Glomerular visceral epithelial cell (primary cell): ENCODE measurements at regions not wholly inside any gene's neighbourhood (a gene's known extent, or its start where the extent isn't known, plus 50 kb on each side); places are given as distances from the start of the nearest gene placed in this dataset.

Experiments used
- DNase-seq: peaks from one replicate; pipeline ENCODE4 v3.0.0-alpha.2; 2016; ENCODE audit errors: extremely low spot score

DNA sequence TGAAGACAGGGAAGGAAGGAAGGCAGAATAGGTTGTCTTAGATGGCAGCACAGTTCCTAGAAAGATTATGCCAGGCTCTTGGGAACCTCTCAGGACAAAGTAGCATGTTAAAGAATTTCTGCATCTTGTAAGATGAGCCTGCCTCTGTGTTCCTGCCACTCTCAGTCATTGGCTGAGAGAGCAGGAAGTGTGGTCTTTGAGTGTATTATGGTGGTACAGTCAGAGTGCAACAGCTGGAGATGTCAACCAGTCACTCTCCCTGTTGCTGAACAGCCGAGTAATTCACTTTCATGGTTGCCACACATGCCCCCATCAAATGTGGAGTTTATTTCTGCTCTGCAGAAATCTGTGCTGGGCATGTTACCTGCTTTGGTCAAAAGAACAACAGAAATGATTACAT is 659.6 kb upstream of the RIOK2 start:
- no peak for DNase-seq

DNA sequence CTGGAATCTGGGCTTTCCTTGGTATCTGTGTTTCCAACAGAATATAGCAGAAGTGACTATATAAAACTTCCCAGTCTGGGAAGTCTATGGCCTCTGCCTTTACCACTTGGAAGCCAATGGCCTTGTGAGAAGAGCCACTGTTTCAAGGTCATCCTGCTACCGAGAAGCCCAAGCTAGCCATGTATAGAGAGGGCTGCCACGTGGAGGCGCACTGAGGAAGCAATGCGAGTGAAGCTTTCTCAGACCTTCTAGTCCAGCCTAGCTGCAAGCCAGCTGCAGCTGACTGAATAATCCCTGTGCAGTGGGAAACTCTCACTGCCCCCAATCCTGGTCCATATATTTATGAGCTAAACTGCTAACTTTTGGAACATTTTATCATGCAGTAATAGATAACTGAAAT is 661.8 kb upstream of the RIOK2 start:
- no peak for DNase-seq

GRCh38 chr5:97846643-97847042 is 663.6 kb upstream of the RIOK2 start:
- no peak for DNase-seq

DNA sequence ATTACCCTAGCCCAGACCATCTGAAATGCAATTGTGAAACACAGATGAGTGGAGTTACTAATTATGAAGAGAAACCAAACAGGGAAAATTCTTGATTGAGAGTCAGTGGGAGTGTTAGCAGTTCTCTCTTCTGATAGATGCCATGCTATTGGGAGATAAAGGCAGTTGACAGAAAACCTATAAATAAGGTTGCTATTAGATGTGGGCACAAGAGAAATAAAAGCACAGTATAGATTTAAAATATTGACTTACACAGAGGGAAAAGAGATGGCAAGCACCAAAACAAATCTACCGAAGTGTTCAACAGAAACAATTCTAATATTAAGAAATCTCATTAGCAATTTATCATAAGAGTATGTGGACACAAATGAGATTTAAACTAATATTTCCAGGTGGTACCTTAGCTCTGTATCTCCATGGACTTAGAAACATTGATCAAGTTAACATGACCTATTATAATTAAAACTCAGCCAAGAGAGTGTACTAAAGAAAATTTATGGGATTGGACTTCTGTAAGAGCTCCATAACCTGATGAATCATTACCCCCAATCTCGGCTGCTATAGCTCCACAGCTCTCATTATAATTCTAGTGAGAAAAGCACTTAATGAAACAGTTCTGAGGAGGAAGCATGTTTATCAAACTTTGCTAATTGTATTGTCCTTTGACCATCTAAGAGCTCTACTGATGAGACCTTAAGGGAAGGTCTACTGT is 665.0 kb upstream of the RIOK2 start:
- DNase-seq = no peak

- no peak for DNase-seq
Measured at GRCh38 chr5:97851036-97851435, 668.0 kb upstream of the RIOK2 start.

DNA sequence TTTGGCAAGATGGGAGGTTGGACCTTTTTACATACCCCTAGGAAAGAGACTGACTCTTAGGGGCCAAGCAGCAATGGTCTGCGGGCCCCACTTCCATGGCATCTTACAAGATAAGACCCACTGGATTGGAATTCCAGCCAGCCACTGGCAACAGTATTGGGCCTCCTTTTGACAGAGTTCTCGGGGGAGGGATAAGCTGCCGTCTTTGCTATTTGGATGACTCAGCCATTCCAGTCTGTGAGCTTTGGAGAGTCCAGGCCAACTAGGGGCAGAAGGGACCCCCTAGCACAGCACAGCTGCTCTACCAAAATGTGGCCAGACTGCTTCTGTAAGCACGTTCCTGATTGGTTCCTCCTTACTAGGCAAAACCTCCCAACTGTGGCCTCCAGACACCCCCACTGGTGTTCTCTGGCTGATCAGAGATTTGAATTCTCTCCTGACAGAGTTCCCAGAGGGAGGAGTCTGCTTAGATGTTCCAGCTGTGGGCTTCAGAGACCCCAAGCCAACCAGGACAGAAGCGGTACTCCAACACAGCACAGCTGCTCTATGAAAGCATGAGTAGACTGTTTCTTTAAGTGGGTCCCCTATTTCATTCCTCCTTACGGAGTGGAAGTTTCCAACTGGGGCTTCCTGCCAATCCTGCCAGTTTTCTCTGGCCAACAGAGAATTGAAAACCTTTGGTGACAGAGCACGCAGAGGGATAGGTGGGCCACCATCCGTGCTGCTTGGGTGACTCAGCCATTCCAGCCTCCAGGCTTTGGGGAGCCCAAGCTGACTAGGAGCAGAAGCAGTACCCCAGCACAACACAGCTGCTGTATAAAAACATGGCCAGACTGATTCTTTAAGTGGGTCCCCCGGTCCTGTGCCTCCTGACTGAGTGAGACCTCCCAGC is 672.1 kb upstream of the RIOK2 start:
- DNase-seq = peak; percentile 41

GRCh38 chr5:97874491-97874890 is 691.4 kb upstream of the RIOK2 start:
- no peak for DNase-seq

GRCh38 chr5:97876272-97876671 is 693.2 kb upstream of the RIOK2 start:
- DNase-seq = no peak

DNA sequence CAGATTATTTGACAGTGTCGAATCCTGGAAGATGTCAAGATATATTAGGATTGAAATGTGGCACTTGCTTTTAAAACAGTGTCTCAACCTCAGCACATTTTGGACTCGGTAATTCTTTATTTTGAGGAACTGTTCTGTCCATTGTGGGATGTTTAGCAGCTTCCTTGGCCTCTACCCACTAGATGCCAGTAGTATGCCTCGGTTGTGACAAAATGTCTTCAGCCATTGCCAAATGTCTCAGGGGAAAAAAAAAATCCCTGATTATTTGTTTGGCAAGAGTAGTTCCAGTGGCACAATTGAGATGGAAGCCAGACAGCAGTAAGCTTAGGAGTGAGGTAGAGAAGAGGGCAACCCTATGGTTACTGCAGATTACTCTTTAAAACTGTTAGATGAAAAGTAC is 694.5 kb upstream of the RIOK2 start:
- no peak for DNase-seq

DNA sequence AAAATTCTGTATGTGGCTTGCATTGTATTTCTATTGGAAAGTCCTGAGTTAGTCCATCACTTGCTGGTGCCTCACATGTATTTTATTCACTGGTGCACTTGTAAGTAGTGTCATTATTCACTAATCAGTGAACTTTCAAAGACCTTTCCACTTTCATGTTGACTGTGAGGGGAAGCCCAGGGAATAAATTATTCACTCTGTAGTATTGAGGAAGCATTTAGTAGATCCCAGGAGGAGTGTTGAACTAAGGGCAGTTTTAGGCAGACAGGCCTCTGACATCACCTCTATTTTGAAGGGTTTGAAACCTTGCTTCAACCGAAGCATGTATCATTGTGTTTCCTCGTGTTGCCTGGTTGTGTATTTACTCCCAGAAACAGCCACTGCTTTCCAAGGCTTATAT is 705.4 kb upstream of the RIOK2 start:
- DNase-seq = no peak

DNA sequence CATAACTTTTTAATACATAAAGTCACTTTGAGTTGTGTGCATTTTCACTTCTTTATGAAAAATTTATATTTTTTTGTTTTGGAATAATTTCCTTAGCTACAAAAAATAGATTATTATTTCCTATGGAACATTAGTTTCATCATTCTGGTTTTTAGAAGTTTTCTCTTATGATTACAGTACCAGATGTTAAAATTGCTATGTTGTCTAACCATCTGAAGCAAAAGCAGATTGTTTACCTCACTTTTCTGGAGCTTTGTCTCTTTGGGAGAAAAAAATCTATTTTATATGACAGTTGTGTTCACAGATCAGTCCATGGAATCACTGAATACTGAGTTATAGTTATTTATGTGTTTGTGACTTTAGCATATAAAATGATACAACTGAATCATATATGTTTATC is 708.9 kb upstream of the RIOK2 start:
- no peak for DNase-seq

DNA sequence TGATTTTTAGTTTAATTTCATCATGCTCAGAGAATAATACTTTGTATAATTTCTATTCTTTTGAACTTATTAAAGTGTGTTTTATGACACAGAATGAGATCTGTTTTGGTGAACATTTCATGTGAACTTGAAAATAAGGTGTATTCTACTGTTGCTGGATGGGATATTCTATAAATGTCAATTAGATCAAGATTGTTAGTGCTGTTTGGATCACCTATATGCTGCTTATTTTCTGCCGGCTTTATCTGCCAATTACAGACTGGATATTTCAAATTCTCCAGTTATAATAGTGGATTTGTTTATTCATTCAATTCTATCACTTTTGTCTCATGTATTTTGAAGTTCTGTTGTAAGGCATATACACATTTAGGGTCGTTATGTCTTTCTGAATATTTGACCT is 720.7 kb upstream of the RIOK2 start:
- no peak for DNase-seq

DNA sequence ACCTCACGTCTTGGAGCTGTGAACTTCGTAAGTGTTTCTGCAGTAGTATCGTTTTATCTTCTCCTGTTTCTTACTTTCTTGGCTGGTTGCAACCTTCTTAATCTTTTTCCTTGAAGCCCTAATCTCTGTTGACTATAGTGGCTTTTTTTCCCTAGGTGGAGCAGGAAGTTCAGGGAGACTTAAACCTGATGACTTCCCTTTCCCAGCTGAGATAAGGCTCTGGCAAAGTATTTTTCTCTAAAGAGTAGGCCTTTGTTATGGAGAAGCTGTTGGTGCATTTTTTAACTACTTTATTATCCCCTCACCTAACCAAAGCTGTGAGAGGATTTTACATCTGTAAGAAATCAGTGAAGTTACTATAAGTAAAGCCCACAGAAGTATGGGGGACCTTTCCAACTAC is 723.1 kb upstream of the RIOK2 start:
- no peak for DNase-seq

DNA sequence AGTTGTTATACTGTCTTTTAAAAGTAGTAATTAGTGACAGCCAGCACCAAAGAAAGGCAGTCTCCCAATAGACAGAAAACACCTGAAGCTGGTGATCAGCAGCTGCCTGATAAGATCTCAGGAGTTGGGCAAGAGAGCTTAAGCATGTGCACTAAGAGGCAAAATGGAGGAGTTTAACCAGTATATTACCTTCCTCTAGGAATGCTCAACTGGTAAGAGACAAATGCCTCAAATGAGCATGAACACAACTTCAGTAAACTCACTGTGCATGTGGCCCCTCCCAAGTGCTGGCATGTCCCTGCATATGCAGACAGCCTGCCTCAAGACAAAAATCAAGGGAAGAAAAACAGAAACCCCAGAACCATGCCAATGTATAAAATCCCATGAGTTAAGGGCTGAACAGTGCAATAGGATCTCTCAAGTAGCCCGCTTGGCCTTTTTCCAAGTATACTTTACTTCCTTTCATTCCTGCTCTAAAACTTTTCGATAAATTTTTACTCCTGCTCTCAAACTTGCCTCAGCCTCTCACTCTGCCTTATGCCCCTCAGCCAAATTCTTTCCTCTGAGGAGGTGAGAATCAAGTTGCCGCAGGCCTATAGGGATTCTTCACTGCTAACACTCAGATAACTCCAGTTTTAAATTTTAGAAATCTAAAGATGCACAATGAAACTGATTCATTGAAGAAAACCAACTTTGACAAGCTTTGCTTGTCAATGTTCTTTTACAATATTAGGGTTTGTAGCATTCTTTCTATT is 724.8 kb upstream of the RIOK2 start:
- DNase-seq = no peak

GRCh38 chr5:97909541-97909940 is 726.5 kb upstream of the RIOK2 start:
- DNase-seq = no peak

- DNase-seq = no peak
Measured at GRCh38 chr5:97914483-97914882, 731.4 kb upstream of the RIOK2 start.

GRCh38 chr5:97915106-97915505 is 732.1 kb upstream of the RIOK2 start:
- no peak for DNase-seq

GRCh38 chr5:97918057-97918456 is 735.0 kb upstream of the RIOK2 start:
- no peak for DNase-seq

DNA sequence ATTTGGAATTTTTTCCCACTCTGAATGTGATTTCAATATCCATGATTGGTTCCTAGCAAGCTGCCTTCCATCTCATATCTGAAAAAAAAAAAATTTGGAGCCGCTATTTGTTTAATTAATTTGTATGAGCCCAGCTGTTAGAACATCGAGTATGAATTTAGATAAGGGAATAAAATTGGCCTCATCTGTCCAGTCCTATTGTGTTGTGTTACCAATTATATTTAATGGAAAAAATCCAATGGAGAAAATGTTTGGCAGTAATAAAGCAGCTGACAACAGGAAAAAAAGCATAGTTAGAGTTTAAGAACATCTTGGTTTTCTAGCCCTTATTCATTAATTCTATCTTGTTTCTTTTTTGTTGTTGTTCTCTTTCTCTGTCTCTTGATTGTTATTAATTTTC is 735.6 kb upstream of the RIOK2 start:
- no peak for DNase-seq

GRCh38 chr5:97919719-97920118 is 736.7 kb upstream of the RIOK2 start:
- no peak for DNase-seq

DNA sequence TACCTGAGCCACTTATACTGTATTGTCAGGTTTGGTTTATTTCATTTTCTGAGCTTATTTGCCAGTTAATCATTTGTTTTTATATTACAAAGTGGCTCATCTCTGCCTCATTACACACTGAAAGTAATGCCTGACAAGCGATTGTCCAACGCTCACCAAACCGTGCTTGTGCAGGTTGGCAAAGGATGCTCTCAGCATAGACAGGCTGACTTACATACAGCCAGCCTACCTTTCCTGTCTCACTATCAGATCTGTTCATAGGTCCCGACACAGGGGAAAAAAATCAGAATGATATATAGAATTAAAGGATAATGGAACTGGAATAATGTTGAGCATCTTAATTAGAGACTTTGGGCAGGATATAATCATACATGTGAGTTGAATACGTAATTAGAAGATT is 739.7 kb upstream of the RIOK2 start:
- DNase-seq = no peak

DNA sequence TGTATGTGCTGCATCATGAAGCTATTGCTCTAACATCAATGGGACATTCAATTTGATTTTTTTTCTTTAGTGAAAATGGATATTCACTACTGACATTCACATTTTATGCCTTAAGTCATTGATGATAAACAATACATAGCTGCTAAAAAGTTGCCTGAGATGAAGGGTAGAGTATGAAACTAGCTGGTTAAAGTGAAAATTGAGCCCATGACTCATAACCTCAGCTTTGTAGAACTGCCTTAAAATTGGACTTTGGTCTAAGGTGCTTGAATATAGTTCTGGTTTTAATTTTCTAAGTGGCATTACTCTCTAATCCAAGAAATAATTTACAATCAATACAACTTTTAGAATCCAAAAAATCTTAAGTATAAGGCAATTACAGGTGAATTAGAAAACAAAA is 740.4 kb upstream of the RIOK2 start:
- DNase-seq = no peak

- no peak for DNase-seq
Measured at GRCh38 chr5:97923997-97924396, 741.0 kb upstream of the RIOK2 start.
